Skin epidermis (tissue), 12 donors: ENCODE measurements at regions not wholly inside any gene's neighbourhood (a gene's known extent, or its start where the extent isn't known, plus 50 kb on each side); places are given as distances from the start of the nearest gene placed in this dataset.

Source experiments
- H3K27ac ChIP-seq, 21 experiments: fragments of 200-600 bp; sonication (generic) in 11 of 21; one replicate each; pipeline ENCODE4 v1.5.0; 2020; ENCODE audit warnings: mild to moderate bottlenecking in 3 of 21, inconsistent platforms in 2 of 21, moderate library complexity in 2 of 21
- H3K4me3 ChIP-seq, 7 experiments: fragments of 200-600 bp; sonication (generic) in 2 of 7; one replicate each; pipeline ENCODE4 v1.5.0; 2020; ENCODE audit warnings: inconsistent platforms in 2 of 7, mild to moderate bottlenecking in 2 of 7, moderate library complexity in 1 of 7

- Histone ChIP-seq H3K4me3 (no peak overlapping the region), H3K27ac (no peak overlapping the region)
Observed at GRCh38 chr6:3513416-3513815, 56.6 kb upstream of the SLC22A23 start.

GRCh38 chr6:3512832-3513231 lies 56.0 kb upstream of the SLC22A23 start:
- Histone ChIP-seq H3K27ac (no peak overlapping the region), H3K4me3 (no peak overlapping the region)

GRCh38 chr6:3510617-3511016 lies 53.8 kb upstream of the SLC22A23 start:
- Histone ChIP-seq H3K27ac (no peak overlapping the region), H3K4me3 (no peak overlapping the region)

GRCh38 chr6:3510178-3510577 lies 53.3 kb upstream of the SLC22A23 start:
- no peak overlapping the region for H3K27ac ChIP-seq
- H3K4me3 ChIP-seq = no peak overlapping the region

GRCh38 chr6:3509336-3509735 lies 52.5 kb upstream of the SLC22A23 start:
- H3K4me3 ChIP-seq = no peak overlapping the region
- no peak overlapping the region for H3K27ac ChIP-seq

- H3K27ac ChIP-seq = no peak overlapping the region
- no peak overlapping the region for H3K4me3 ChIP-seq
Observed at GRCh38 chr6:3506751-3507383, 50.0 kb upstream of the SLC22A23 start.
